Fibroblast of lung (primary cell): ENCODE measurements at regions not wholly inside any gene's neighbourhood (a gene's known extent, or its start where the extent isn't known, plus 50 kb on each side); places are given as distances from the start of the nearest gene placed in this dataset.
A peak's percentile ranks its signal among the peaks of the same experiment; 100 is the strongest.

Source experiments
- DNase-seq, 2 donors: peaks; one replicate each; pipeline versions ENCODE4 v3.0.0 to v3.0.0-alpha.2; 2010; ENCODE audit warnings: low read depth in 2 of 2
- H2AFZ ChIP-seq: 2 replicates; pipeline ENCODE4 v1.5.1; 2012; ENCODE audit warnings: low read length, control low read depth, inconsistent platforms
- H3K27ac ChIP-seq: 2 replicates; pipeline ENCODE4 v1.5.1; 2011; ENCODE audit warnings: low read length, control low read depth; ENCODE audit not compliant: insufficient read depth
- H3K27me3 ChIP-seq: 2 replicates; pipeline ENCODE4 v1.5.1; 2011; ENCODE audit warnings: mild to moderate bottlenecking, low read length; ENCODE audit not compliant: control insufficient read depth, insufficient read depth
- H3K36me3 ChIP-seq: 2 replicates; pipeline ENCODE4 v1.5.1; 2011; ENCODE audit warnings: low read length; ENCODE audit not compliant: control insufficient read depth, insufficient read depth
- H3K4me1 ChIP-seq: 2 replicates; pipeline ENCODE4 v1.5.1; 2011; ENCODE audit warnings: low read length; ENCODE audit not compliant: control insufficient read depth, insufficient read depth; ENCODE audit errors: extremely low read depth
- H3K4me2 ChIP-seq: 2 replicates; pipeline ENCODE4 v1.5.1; 2011; ENCODE audit warnings: low read length, control low read depth; ENCODE audit not compliant: insufficient read depth; ENCODE audit errors: extremely low read depth
- H3K4me3 ChIP-seq, 4 experiments: fragments of 200-600 bp in 1 of 4; sonication (generic) in 1 of 4; replicated peaks in 1 of 4; 2 replicates each; pipeline ENCODE4 v1.5.1; 2011 to 2016; ENCODE audit warnings: low read length in 4 of 4, low read depth in 3 of 4, mild to moderate bottlenecking in 3 of 4, control low read depth in 2 of 4, inconsistent platforms in 1 of 4, mixed read lengths in 1 of 4; ENCODE audit not compliant: insufficient read depth in 1 of 4; ENCODE audit errors: control extremely low read depth in 1 of 4
- H3K79me2 ChIP-seq: 2 replicates; pipeline ENCODE4 v1.5.1; 2012; ENCODE audit warnings: mild to moderate bottlenecking, low read length, inconsistent platforms; ENCODE audit not compliant: control insufficient read depth, insufficient read depth
- H3K9ac ChIP-seq: 2 replicates; pipeline ENCODE4 v1.5.1; 2011; ENCODE audit warnings: mild to moderate bottlenecking, low read length, control low read depth; ENCODE audit not compliant: insufficient read depth
- H3K9me3 ChIP-seq: 2 replicates; pipeline ENCODE4 v1.5.1; 2012; ENCODE audit warnings: low read depth, low read length; ENCODE audit not compliant: control insufficient read depth, insufficient read depth
- H4K20me1 ChIP-seq: 2 replicates; pipeline ENCODE4 v1.5.1; 2011; ENCODE audit warnings: low read length; ENCODE audit not compliant: control insufficient read depth, insufficient read depth; ENCODE audit errors: extremely low read depth
- CTCF ChIP-seq, 2 donors: IDR thresholded peaks in 1 of 2; conservative IDR thresholded peaks in 1 of 2; 1 replicate in 1 of 2; 2 replicates in 1 of 2; pipeline ENCODE4 v1.5.1; 2011 to 2012; ENCODE audit warnings: low read length in 2 of 2, control low read depth in 1 of 2, inconsistent platforms in 1 of 2, low read depth in 1 of 2, mild to moderate bottlenecking in 1 of 2
- EZH2 ChIP-seq: IDR thresholded peaks from 2 replicates; pipeline ENCODE4 v1.5.1; 2012; ENCODE audit warnings: low read length, control low read depth, mild to moderate bottlenecking; ENCODE audit errors: missing control alignments

GRCh38 chr1:221865808-221866207 lies 123.9 kb upstream of the DUSP10 start:
- Histone ChIP-seq H3K36me3 (no peaks in the 10 kb centered on the region), H3K9me3 (no peaks in the 10 kb centered on the region), H3K4me2 (no peak overlapping the region), H3K9ac (no peak overlapping the region), H3K4me1 (peaks cover 12% of the 10 kb centered on the region), H2AFZ (no peak overlapping the region), H3K4me3 (no peak overlapping the region), H3K27me3 (no peaks in the 10 kb centered on the region), H4K20me1 (no peaks in the 10 kb centered on the region), H3K27ac (no peak overlapping the region), H3K79me2 (no peaks in the 10 kb centered on the region)
- no peak for TF ChIP-seq CTCF (conservative IDR thresholded peaks at IDR 0.05 in 1 of 2, IDR thresholded peaks at IDR 0.05 in 1 of 2; ENCODE audit: low read depth in 1 of 2, low read length in 2 of 2)
- no peak for TF ChIP-seq EZH2
- peak in 1 of 2 donors; percentile 85 for DNase-seq

GRCh38 chr1:221863635-221864034 lies 121.7 kb upstream of the DUSP10 start:
- Histone ChIP-seq H3K36me3 (no peaks in the 10 kb centered on the region), H3K27me3 (no peaks in the 10 kb centered on the region), H3K9ac (no peak overlapping the region), H3K4me2 (no peak overlapping the region), H3K9me3 (no peaks in the 10 kb centered on the region), H3K4me1 (peaks cover 7% of the 10 kb centered on the region), H3K79me2 (no peaks in the 10 kb centered on the region), H3K4me3 (no peak overlapping the region), H3K27ac (no peak overlapping the region), H4K20me1 (no peaks in the 10 kb centered on the region), H2AFZ (no peak overlapping the region)
- TF ChIP-seq CTCF (conservative IDR thresholded peaks at IDR 0.05 in 1 of 2, IDR thresholded peaks at IDR 0.05 in 1 of 2; ENCODE audit: low read depth in 1 of 2, low read length in 2 of 2), result no peak
- TF ChIP-seq EZH2, result no peak
- DNase-seq, result no peak

- Histone ChIP-seq H3K9me3 (no peaks in the 10 kb centered on the region), H3K4me3 (no peak overlapping the region), H3K4me2 (no peak overlapping the region), H3K9ac (no peak overlapping the region), H2AFZ (no peak overlapping the region), H3K79me2 (no peaks in the 10 kb centered on the region), H3K4me1 (peaks cover 6% of the 10 kb centered on the region), H3K36me3 (no peaks in the 10 kb centered on the region), H3K27ac (no peak overlapping the region), H3K27me3 (no peaks in the 10 kb centered on the region), H4K20me1 (no peaks in the 10 kb centered on the region)
- TF ChIP-seq CTCF (conservative IDR thresholded peaks at IDR 0.05 in 1 of 2, IDR thresholded peaks at IDR 0.05 in 1 of 2; ENCODE audit: low read depth in 1 of 2, low read length in 2 of 2) (no peak), EZH2 (no peak)
- DNase-seq, result no peak
Measured at GRCh38 chr1:221862971-221863370, 121.1 kb upstream of the DUSP10 start.
